Uterus (tissue), 3 donors: ENCODE measurements at regions not wholly inside any gene's neighbourhood (a gene's known extent, or its start where the extent isn't known, plus 50 kb on each side); places are given as distances from the start of the nearest gene placed in this dataset.

Source experiments
- DNase-seq, 2 donors: peaks; one replicate each; pipeline ENCODE4 v3.0.0-alpha.2; 2019 to 2020
- H3K27ac ChIP-seq, 2 donors: fragments of 200-600 bp; sonication (generic); 1 replicate in 1 of 2; 2 replicates in 1 of 2; pipeline ENCODE4 v1.5.1; 2016 to 2018
- H3K27me3 ChIP-seq, 2 donors: fragments of 200-600 bp; sonication (generic); one replicate each; pipeline ENCODE4 v1.5.1; 2018 to 2019; ENCODE audit warnings: control low read depth in 1 of 2
- H3K36me3 ChIP-seq, 2 donors: fragments of 200-600 bp; sonication (generic); one replicate each; pipeline ENCODE4 v1.5.1; 2019; ENCODE audit warnings: control low read depth in 1 of 2
- H3K4me1 ChIP-seq, 2 donors: fragments of 200-600 bp; sonication (generic); one replicate each; pipeline ENCODE4 v1.5.1; 2018 to 2019; ENCODE audit warnings: control low read depth in 1 of 2
- H3K4me3 ChIP-seq, 2 donors: fragments of 200-600 bp; sonication (generic); 1 replicate in 1 of 2; 2 replicates in 1 of 2; pipeline ENCODE4 v1.5.1; 2018 to 2019; ENCODE audit warnings: mild to moderate bottlenecking in 1 of 2
- H3K9me3 ChIP-seq, 2 donors: fragments of 200-600 bp; sonication (generic); one replicate each; pipeline ENCODE4 v1.5.1; 2019; ENCODE audit warnings: control low read depth in 1 of 2
- CTCF ChIP-seq, 4 experiments: fragments of 200-600 bp in 2 of 4; fragments of 450-650 bp in 2 of 4; sonication (generic) in 2 of 4; IDR thresholded peaks; one replicate each; pipeline ENCODE4 v1.5.1; 2016 to 2019; ENCODE audit warnings: antibody characterized with exemption in 4 of 4, mild to moderate bottlenecking in 2 of 4, moderate library complexity in 1 of 4
- POLR2A ChIP-seq, 2 donors: fragments of 450-650 bp; IDR thresholded peaks; one replicate each; pipeline ENCODE4 v1.6.1; 2016; ENCODE audit warnings: antibody characterized with exemption in 2 of 2, mild to moderate bottlenecking in 1 of 2, moderate library complexity in 1 of 2
- intact Hi-C: fragments of 100-400 bp; cut with DNase I; formaldehyde crosslinking; loops from one replicate; pipeline ENCODE4 v1.15.1; 2023; ENCODE audit warnings: low total_unique reads
- donor health status: DM: yes; HTN: yes; CAD: no.

GRCh38 chr4:123943976-123944375 lies 547.4 kb downstream of the SPRY1 start:
- DNase-seq: no peak
- intact Hi-C loops: no loop called here
- Histone ChIP-seq H3K4me1 (no peaks in the 10 kb centered on the region), H3K27ac (no peak overlapping the region), H3K36me3 (no peaks in the 10 kb centered on the region), H3K4me3 (no peak overlapping the region), H3K9me3 (no peaks in the 10 kb centered on the region), H3K27me3 (no peaks in the 10 kb centered on the region)
- no peak for TF ChIP-seq POLR2A (IDR thresholded peaks at IDR 0.05)
- no peak for TF ChIP-seq CTCF (IDR thresholded peaks at IDR 0.05)

GRCh38 chr4:123945301-123945700 lies 548.7 kb downstream of the SPRY1 start:
- Histone ChIP-seq H3K4me1 (no peaks in the 10 kb centered on the region), H3K27me3 (no peaks in the 10 kb centered on the region), H3K4me3 (no peak overlapping the region), H3K36me3 (no peaks in the 10 kb centered on the region), H3K27ac (no peak overlapping the region), H3K9me3 (no peaks in the 10 kb centered on the region)
- DNase-seq: no peak
- intact Hi-C loops: no loop called here
- TF ChIP-seq POLR2A (IDR thresholded peaks at IDR 0.05) (no peak), CTCF (IDR thresholded peaks at IDR 0.05) (no peak)

GRCh38 chr4:123950530-123950929 lies 553.9 kb downstream of the SPRY1 start:
- Histone ChIP-seq H3K4me3 (no peak overlapping the region), H3K9me3 (no peaks in the 10 kb centered on the region), H3K4me1 (no peaks in the 10 kb centered on the region), H3K27me3 (no peaks in the 10 kb centered on the region), H3K36me3 (no peaks in the 10 kb centered on the region), H3K27ac (no peak overlapping the region)
- no peak for DNase-seq
- intact Hi-C loops: no loop called here
- TF ChIP-seq CTCF (IDR thresholded peaks at IDR 0.05): no peak

- Histone ChIP-seq H3K36me3 (no peaks in the 10 kb centered on the region), H3K4me3 (no peak overlapping the region), H3K27me3 (no peaks in the 10 kb centered on the region), H3K4me1 (no peaks in the 10 kb centered on the region), H3K9me3 (no peaks in the 10 kb centered on the region), H3K27ac (no peak overlapping the region)
- no peak for DNase-seq
- TF ChIP-seq CTCF (IDR thresholded peaks at IDR 0.05) (no peak), POLR2A (IDR thresholded peaks at IDR 0.05) (no peak)
- intact Hi-C loops: no loop called here
These were observed 556.1 kb downstream of the SPRY1 start for GRCh38 chr4:123952530-123953274.

- Histone ChIP-seq H3K9me3 (no peaks in the 10 kb centered on the region), H3K4me3 (no peak overlapping the region), H3K36me3 (no peaks in the 10 kb centered on the region), H3K4me1 (no peaks in the 10 kb centered on the region), H3K27me3 (no peaks in the 10 kb centered on the region), H3K27ac (no peak overlapping the region)
- TF ChIP-seq POLR2A (IDR thresholded peaks at IDR 0.05) (no peak), CTCF (IDR thresholded peaks at IDR 0.05) (no peak)
- intact Hi-C loops: no loop called here
- DNase-seq: no peak
These were observed 557.0 kb downstream of the SPRY1 start for GRCh38 chr4:123953566-123953965.
